Cardiac fibroblast (primary cell): ENCODE measurements at regions not wholly inside any gene's neighbourhood (a gene's known extent, or its start where the extent isn't known, plus 50 kb on each side); places are given as distances from the start of the nearest gene placed in this dataset.

Experiments used
- DNase-seq, 2 donors: peaks; one replicate each; pipeline versions ENCODE4 v3.0.0 to v3.0.0-alpha.2; 2010; ENCODE audit warnings: low read depth in 2 of 2
- H3K4me3 ChIP-seq, 2 donors: replicated peaks in 1 of 2; 1 replicate in 1 of 2; 2 replicates in 1 of 2; pipeline ENCODE4 v1.5.1; 2011; ENCODE audit warnings: low read depth in 2 of 2, low read length in 2 of 2, mild to moderate bottlenecking in 2 of 2, moderate library complexity in 1 of 2
- CTCF ChIP-seq: IDR thresholded peaks from one replicate; pipeline ENCODE4 v1.5.1; 2011; ENCODE audit warnings: low read depth, mild to moderate bottlenecking, low read length, inconsistent platforms

DNA sequence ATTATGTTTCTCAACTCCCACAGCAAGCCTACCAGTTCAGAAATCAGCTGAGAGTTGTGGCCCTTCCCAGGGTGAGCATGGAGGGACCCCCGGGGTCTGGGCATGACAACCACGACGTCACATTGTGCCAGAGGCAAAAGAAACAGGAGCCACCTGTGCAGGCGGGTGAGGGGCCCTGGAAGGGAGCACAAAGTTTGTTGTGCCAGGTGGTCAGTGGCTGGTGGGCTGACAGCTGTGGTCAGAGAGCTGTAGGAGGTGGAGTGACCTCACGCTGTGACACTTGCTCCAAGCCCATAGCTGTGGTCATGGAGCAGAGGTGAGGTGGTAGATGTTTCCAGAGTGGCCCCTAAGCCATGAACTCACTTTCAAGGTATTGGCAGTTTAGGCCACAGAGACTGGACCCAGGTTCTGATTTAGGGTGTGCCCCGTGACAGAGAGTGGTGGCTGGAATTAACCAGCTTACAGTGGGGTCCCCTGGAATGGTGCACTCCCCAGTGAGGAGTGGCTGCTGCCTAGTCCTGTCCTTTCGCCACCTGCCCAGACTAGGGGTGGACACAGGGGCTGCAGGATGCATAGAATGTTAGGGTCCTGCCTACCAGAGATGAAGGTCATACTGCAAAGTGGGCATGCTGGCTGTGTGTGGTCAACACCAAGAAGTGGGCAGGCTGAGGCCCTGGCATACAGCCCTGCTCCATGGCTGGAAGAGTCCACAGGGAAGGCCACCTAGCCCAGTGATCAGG, 136.4 kb downstream of the GLI2 start:
- H3K4me3 ChIP-seq: no peak overlapping the region
- no peak for DNase-seq
- TF ChIP-seq CTCF: no peak

- TF ChIP-seq CTCF: no peak
- no peak overlapping the region for H3K4me3 ChIP-seq
- no peak for DNase-seq
Measured at GRCh38 chr2:120873958-120874887, 138.6 kb downstream of the GLI2 start.

GRCh38 chr2:120874888-120875275, 139.2 kb downstream of the GLI2 start:
- no peak for TF ChIP-seq CTCF
- no peak for DNase-seq
- H3K4me3 ChIP-seq: no peak overlapping the region

- no peak overlapping the region for H3K4me3 ChIP-seq
- TF ChIP-seq CTCF: no peak
- DNase-seq: no peak
Measured at GRCh38 chr2:120875431-120875830, 139.8 kb downstream of the GLI2 start.

GRCh38 chr2:120876526-120877280, 141.0 kb downstream of the GLI2 start:
- no peak overlapping the region for H3K4me3 ChIP-seq
- no peak for DNase-seq
- no peak for TF ChIP-seq CTCF

GRCh38 chr2:120877409-120877808, 141.7 kb downstream of the GLI2 start:
- no peak overlapping the region for H3K4me3 ChIP-seq
- DNase-seq: no peak
- no peak for TF ChIP-seq CTCF
